ENCODE measurements at regions not wholly inside any gene's neighbourhood (a gene's known extent, or its start where the extent isn't known, plus 50 kb on each side); places are given as distances from the start of the nearest gene placed in this dataset.

DNA sequence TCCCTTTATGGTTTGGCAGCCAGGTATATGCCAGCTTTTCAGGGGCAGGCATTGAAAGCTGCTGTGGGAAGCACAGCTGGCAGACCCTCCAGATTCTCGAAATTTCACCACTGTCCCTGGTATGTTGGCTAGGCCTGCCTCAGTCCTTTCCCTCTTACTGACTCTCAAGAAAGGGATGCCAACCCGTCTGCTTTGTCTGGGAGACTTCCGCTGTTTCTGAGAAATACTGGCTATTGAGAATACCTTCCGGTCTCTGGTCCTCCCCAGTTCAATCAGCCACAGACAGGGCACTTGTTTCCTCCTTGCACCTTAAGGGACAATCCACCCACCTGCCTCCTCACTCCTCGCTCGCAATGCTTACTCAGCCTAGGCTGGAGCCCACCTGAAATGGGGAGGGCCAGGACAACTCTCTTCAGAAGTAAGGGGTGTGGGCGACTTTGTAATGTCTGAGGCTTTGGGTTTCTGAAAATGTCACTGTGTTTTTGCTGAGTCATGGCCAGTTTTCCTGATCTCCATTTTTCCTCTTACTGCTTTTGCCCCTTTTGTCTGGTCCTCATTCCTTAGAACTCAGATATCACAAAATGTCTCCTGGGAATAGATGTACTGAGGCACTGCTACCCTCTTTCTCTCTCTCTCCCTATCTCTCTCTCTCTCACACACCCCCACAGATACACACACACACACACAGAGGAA lies 571.1 kb downstream of the TNS1 start:
- no peaks in the 10 kb centered on the region for H4K20me1 ChIP-seq (ENCODE audit: control insufficient read depth, insufficient read depth)
- BruUV-seq (replicated peaks) = no TSS peak
- ATAC-seq (no peak), DNase-seq (ENCODE audit: low read depth, low spot score) (no peak), FAIRE-seq (no peak)
- H3K27ac ChIP-seq (ENCODE audit: control insufficient read depth, insufficient read depth) = no peak overlapping the region
- peaks cover 8% of the 10 kb centered on the region for H3K4me1 ChIP-seq (ENCODE audit: control insufficient read depth, insufficient read depth, low read length)
- H3K79me2 ChIP-seq (ENCODE audit: control insufficient read depth, insufficient read depth, low read length) = no peaks in the 10 kb centered on the region
- H3K4me3 ChIP-seq = no peak overlapping the region
- CTCF ChIA-PET = no interaction called here
- intact Hi-C loops (cut with micrococcal nuclease; ENCODE audit: unreplicated experiment) = no loop called here
- no peaks in the 10 kb centered on the region for H3K36me3 ChIP-seq (ENCODE audit: control insufficient read depth in 2 of 2, insufficient read depth in 2 of 2, low read length in 1 of 2)
- no peaks in the 10 kb centered on the region for H3K9me3 ChIP-seq (replicated peaks; ENCODE audit: control insufficient read depth, insufficient read depth, low read length)
- SMC1A ChIA-PET (ENCODE audit: uncharacterized antibody, unreplicated experiment) = no interaction called here
- H2AFZ ChIP-seq (ENCODE audit: control insufficient read depth, low read depth, low read length) = no peak overlapping the region
- in situ Hi-C loops (cut with MboI) = no loop called here
- RAD21 ChIA-PET (ENCODE audit: unreplicated experiment) = no interaction called here
- no peak overlapping the region for H3K9ac ChIP-seq (ENCODE audit: control insufficient read depth, insufficient read depth, low read length)
- WGBS (ENCODE audit: insufficient coverage, insufficient replicate concordance, low lambda C conversion rate, missing lambda C conversion rate) = 62% methylated on average over 7 of the region's 7 CpGs
- no peak for TF ChIP-seq EGR1 (IDR thresholded peaks at IDR 0.05; ENCODE audit: borderline replicate concordance in 1 of 2, low read depth in 2 of 2, low read length in 2 of 2)
- TF ChIP-seq SPI1 (IDR thresholded peaks at IDR 0.05; ENCODE audit: borderline replicate concordance, insufficient read depth, low read depth, low read length) = no peak
- no peak for TF ChIP-seq TBL1XR1 (IDR thresholded peaks at IDR 0.05; ENCODE audit: low read depth, low read length)
- TF ChIP-seq, protein P1, sequence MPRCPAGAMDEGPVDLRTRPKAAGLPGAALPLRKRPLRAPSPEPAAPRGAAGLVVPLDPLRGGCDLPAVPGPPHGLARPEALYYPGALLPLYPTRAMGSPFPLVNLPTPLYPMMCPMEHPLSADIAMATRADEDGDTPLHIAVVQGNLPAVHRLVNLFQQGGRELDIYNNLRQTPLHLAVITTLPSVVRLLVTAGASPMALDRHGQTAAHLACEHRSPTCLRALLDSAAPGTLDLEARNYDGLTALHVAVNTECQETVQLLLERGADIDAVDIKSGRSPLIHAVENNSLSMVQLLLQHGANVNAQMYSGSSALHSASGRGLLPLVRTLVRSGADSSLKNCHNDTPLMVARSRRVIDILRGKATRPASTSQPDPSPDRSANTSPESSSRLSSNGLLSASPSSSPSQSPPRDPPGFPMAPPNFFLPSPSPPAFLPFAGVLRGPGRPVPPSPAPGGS (IDR thresholded peaks at IDR 0.05; ENCODE audit: borderline replicate concordance, insufficient read depth, low read depth, low read length, poor library complexity, severe bottlenecking) = no peak
- TF ChIP-seq, protein P2, sequence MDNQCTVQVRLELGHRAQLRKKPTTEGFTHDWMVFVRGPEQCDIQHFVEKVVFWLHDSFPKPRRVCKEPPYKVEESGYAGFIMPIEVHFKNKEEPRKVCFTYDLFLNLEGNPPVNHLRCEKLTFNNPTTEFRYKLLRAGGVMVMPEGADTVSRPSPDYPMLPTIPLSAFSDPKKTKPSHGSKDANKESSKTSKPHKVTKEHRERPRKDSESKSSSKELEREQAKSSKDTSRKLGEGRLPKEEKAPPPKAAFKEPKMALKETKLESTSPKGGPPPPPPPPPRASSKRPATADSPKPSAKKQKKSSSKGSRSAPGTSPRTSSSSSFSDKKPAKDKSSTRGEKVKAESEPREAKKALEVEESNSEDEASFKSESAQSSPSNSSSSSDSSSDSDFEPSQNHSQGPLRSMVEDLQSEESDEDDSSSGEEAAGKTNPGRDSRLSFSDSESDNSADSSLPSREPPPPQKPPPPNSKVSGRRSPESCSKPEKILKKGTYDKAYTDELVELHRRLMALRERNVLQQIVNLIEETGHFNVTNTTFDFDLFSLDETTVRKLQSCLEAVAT (IDR thresholded peaks at IDR 0.05) = no peak
- TF ChIP-seq RFX5 (IDR thresholded peaks at IDR 0.05; ENCODE audit: low read depth, low read length) = no peak
- no peak for TF ChIP-seq RELA (IDR thresholded peaks at IDR 0.05; ENCODE audit: borderline replicate concordance, partially characterized antibody)
- POLR2A ChIA-PET = no interaction called here
- H3K4me2 ChIP-seq (ENCODE audit: control insufficient read depth, insufficient read depth) = no peak overlapping the region
- H3K27me3 ChIP-seq (replicated peaks in 1 of 2; ENCODE audit: control insufficient read depth in 2 of 2, insufficient read depth in 2 of 2, low read length in 1 of 2) = no peaks in the 10 kb centered on the region

Measured in GM12878 (cell line).